ENCODE measurements at regions not wholly inside any gene's neighbourhood (a gene's known extent, or its start where the extent isn't known, plus 50 kb on each side); places are given as distances from the start of the nearest gene placed in this dataset.
"Not testable (repeated sequence)": the region's sequence is repeated elsewhere in the genome, so short reads cannot be mapped to it uniquely, and the experiment has no call there.

GRCh38 chr5:91306497-91306896 is 76.6 kb downstream of the ARRDC3 start:
- TF ChIP-seq POLR2A (IDR thresholded peaks at IDR 0.05): no peak
- TF ChIP-seq POLR2AphosphoS5 (IDR thresholded peaks at IDR 0.05): no peak
- no peak for TF ChIP-seq CTCF (IDR thresholded peaks at IDR 0.05 in 8 of 11, conservative IDR thresholded peaks at IDR 0.05 in 3 of 11)
- H3K27me3 ChIP-seq (replicated peaks in 1 of 7): no peaks in the 10 kb centered on the region
- H3K4me1 ChIP-seq: peaks cover 6 to 16% (median 9%) of the 10 kb centered on the region in 6 donors
- no peak for DNase-seq
- WGBS, 5 donors: 90 to 100% (median 94%) methylated on average over 3 of the region's 3 CpGs
- H3K27ac ChIP-seq: no peak overlapping the region
- H3K4me3 ChIP-seq: no peak overlapping the region
- intact Hi-C loops (cut with DNase I; ENCODE audit: low total_unique reads): no loop called here
- H3K36me3 ChIP-seq: no peaks in the 10 kb centered on the region
- no peaks in the 10 kb centered on the region for H3K9me3 ChIP-seq

GRCh38 chr5:91305640-91306039 is 77.5 kb downstream of the ARRDC3 start:
- TF ChIP-seq POLR2AphosphoS5 (IDR thresholded peaks at IDR 0.05) (no peak), CTCF (IDR thresholded peaks at IDR 0.05 in 8 of 11, conservative IDR thresholded peaks at IDR 0.05 in 3 of 11) (no peak), POLR2A (IDR thresholded peaks at IDR 0.05) (no peak)
- no peaks in the 10 kb centered on the region for H3K27me3 ChIP-seq (replicated peaks in 1 of 7)
- H3K36me3 ChIP-seq: no peaks in the 10 kb centered on the region
- H3K27ac ChIP-seq: no peak overlapping the region
- no peak for DNase-seq
- no peaks in the 10 kb centered on the region for H3K9me3 ChIP-seq
- intact Hi-C loops (cut with DNase I; ENCODE audit: low total_unique reads): no loop called here
- no peak overlapping the region for H3K4me3 ChIP-seq
- peaks cover 0 to 13% (median 3%) of the 10 kb centered on the region in 6 donors for H3K4me1 ChIP-seq

- intact Hi-C loops (cut with DNase I; ENCODE audit: low total_unique reads); H3K36me3 ChIP-seq; H3K27ac ChIP-seq; H3K4me1 ChIP-seq; H3K27me3 ChIP-seq (replicated peaks in 1 of 7); H3K4me3 ChIP-seq; DNase-seq; H3K9me3 ChIP-seq: not testable (repeated sequence)
- WGBS, 5 donors: 82 to 97% (median 87%) methylated on average over 4 of the region's 4 CpGs
These were observed 79.1 kb downstream of the ARRDC3 start for GRCh38 chr5:91304015-91304414.

- Histone ChIP-seq H3K4me3 (no peak overlapping the region), H3K9me3 (no peaks in the 10 kb centered on the region), H3K36me3 (no peaks in the 10 kb centered on the region), H3K27me3 (replicated peaks in 1 of 7) (no peaks in the 10 kb centered on the region), H3K4me1 (peaks cover 0 to 8% (median 3%) of the 10 kb centered on the region in 6 donors), H3K27ac (peak overlapping the region in 1 of 8 donors; percentile 85)
- intact Hi-C loops (cut with DNase I; ENCODE audit: low total_unique reads): no loop called here
- no peak for TF ChIP-seq CTCF (IDR thresholded peaks at IDR 0.05 in 8 of 11, conservative IDR thresholded peaks at IDR 0.05 in 3 of 11)
- TF ChIP-seq POLR2A (IDR thresholded peaks at IDR 0.05): no peak
- TF ChIP-seq POLR2AphosphoS5 (IDR thresholded peaks at IDR 0.05): no peak
- DNase-seq: no peak
- WGBS, 5 donors: 78 to 96% (median 86%) methylated on average over 1 of the region's 1 CpG
These were observed 80.2 kb downstream of the ARRDC3 start for GRCh38 chr5:91302958-91303357.

GRCh38 chr5:91302305-91302704 is 80.8 kb downstream of the ARRDC3 start:
- intact Hi-C loops (cut with DNase I; ENCODE audit: low total_unique reads): no loop called here
- TF ChIP-seq POLR2A (IDR thresholded peaks at IDR 0.05) (no peak), POLR2AphosphoS5 (IDR thresholded peaks at IDR 0.05) (no peak), CTCF (IDR thresholded peaks at IDR 0.05 in 8 of 11, conservative IDR thresholded peaks at IDR 0.05 in 3 of 11) (no peak)
- 69 to 91% (median 80%) methylated on average over 4 of the region's 4 CpGs for WGBS, 5 donors
- peak overlapping the region in 1 of 8 donors; percentile 32 for H3K4me3 ChIP-seq
- no peaks in the 10 kb centered on the region for H3K27me3 ChIP-seq (replicated peaks in 1 of 7)
- peaks cover 0 to 8% (median 3%) of the 10 kb centered on the region in 6 donors for H3K4me1 ChIP-seq
- H3K36me3 ChIP-seq: no peaks in the 10 kb centered on the region
- DNase-seq: no peak
- H3K27ac ChIP-seq: peak overlapping the region in 4 of 8 donors; percentile 51 to 85 (median 74)
- no peaks in the 10 kb centered on the region for H3K9me3 ChIP-seq

Measured in spleen (tissue), 11 donors.